Nephron (organoid): ENCODE measurements at regions not wholly inside any gene's neighbourhood (a gene's known extent, or its start where the extent isn't known, plus 50 kb on each side); places are given as distances from the start of the nearest gene placed in this dataset.
"Not testable (repeated sequence)": the region's sequence is repeated elsewhere in the genome, so short reads cannot be mapped to it uniquely, and the experiment has no call there.

Experiments used
- H3K27ac Mint-ChIP-seq, 3 experiments: 2 replicates each; pipeline ENCODE4 v1.8.0; 2020; ENCODE audit warnings: mixed read lengths in 3 of 3, mild to moderate bottlenecking in 2 of 3, moderate library complexity in 1 of 3
- H3K27me3 Mint-ChIP-seq: 2 replicates; pipeline ENCODE4 v1.8.0; 2021; ENCODE audit warnings: low read depth, mild to moderate bottlenecking, moderate library complexity, mixed read lengths
- H3K36me3 Mint-ChIP-seq: 2 replicates; pipeline ENCODE4 v1.8.0; 2020; ENCODE audit warnings: low read depth, mixed read lengths
- H3K4me1 Mint-ChIP-seq: 2 replicates; pipeline ENCODE4 v1.8.0; 2020; ENCODE audit warnings: mixed read lengths
- H3K4me3 Mint-ChIP-seq, 3 experiments: 2 replicates each; pipeline ENCODE4 v1.8.0; 2020; ENCODE audit warnings: mild to moderate bottlenecking in 3 of 3, mixed read lengths in 3 of 3, moderate library complexity in 2 of 3
- H3K9me3 Mint-ChIP-seq: 2 replicates; pipeline ENCODE4 v1.8.0; 2020; ENCODE audit warnings: mixed read lengths
- TF ChIP-seq, protein P1 (sequence below), 3 experiments: fragments of 200-600 bp; sonication (generic); IDR thresholded peaks; one replicate each; pipeline ENCODE4 v1.5.0; 2021; ENCODE audit warnings: antibody characterized with exemption in 3 of 3; ENCODE audit not compliant: unreplicated experiment in 3 of 3

DNA sequence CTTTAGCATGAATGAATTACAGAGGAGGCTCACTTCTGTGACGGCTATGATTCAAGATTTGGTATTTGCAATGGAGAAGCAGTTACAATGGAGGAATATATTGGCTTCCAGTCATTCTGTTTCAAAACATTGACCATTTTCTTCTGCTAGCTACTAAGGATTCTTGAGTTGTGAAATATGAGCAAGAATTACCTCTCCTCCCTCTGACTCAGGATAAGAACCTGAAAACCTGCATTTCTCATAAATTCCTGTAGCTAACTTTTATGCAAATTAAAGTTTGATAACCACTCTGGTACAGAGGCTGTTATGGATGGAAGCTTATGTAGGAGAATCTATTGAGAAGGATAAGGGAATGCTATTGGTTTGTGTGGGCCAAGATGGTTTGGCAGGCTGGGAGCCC is 84.1 kb upstream of the MYRIP start:
- Mint-ChIP-seq H3K27me3 (peaks cover 11% of the 10 kb centered on the region), H3K4me3 (no peak overlapping the region), H3K4me1 (no peaks in the 10 kb centered on the region), H3K27ac (no peak overlapping the region), H3K9me3 (no peaks in the 10 kb centered on the region), H3K36me3 (no peaks in the 10 kb centered on the region)
- TF ChIP-seq, protein P1, sequence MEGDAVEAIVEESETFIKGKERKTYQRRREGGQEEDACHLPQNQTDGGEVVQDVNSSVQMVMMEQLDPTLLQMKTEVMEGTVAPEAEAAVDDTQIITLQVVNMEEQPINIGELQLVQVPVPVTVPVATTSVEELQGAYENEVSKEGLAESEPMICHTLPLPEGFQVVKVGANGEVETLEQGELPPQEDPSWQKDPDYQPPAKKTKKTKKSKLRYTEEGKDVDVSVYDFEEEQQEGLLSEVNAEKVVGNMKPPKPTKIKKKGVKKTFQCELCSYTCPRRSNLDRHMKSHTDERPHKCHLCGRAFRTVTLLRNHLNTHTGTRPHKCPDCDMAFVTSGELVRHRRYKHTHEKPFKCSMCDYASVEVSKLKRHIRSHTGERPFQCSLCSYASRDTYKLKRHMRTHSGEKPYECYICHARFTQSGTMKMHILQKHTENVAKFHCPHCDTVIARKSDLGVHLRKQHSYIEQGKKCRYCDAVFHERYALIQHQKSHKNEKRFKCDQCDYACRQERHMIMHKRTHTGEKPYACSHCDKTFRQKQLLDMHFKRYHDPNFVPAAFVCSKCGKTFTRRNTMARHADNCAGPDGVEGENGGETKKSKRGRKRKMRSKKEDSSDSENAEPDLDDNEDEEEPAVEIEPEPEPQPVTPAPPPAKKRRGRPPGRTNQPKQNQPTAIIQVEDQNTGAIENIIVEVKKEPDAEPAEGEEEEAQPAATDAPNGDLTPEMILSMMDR (IDR thresholded peaks at IDR 0.05; ENCODE audit: unreplicated experiment in 3 of 3) = no peak

DNA sequence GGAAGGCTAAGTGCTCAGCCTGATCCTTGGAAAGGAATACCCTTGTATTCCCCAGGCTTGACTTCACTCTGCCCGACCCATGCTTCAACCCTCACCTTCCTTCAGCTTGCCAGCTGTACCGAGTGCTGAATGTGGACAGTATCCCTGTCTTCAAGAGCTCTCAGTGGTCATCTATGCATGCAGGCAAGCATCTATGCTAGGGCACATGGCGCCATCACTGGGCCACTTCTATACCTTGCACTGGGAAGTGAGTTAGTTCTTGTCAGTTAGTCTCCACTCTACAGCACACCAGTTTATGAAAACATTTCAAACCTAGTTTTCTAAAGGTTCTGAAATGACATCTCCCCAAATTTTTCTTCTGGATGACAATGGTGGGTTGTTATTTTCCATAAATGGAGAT is 82.0 kb upstream of the MYRIP start:
- H3K36me3 Mint-ChIP-seq = no peaks in the 10 kb centered on the region
- H3K9me3 Mint-ChIP-seq = no peaks in the 10 kb centered on the region
- peaks cover 8% of the 10 kb centered on the region for H3K27me3 Mint-ChIP-seq
- no peak overlapping the region for H3K27ac Mint-ChIP-seq
- H3K4me3 Mint-ChIP-seq = no peak overlapping the region
- no peaks in the 10 kb centered on the region for H3K4me1 Mint-ChIP-seq
- TF ChIP-seq, protein P1 (IDR thresholded peaks at IDR 0.05; ENCODE audit: unreplicated experiment in 3 of 3) = no peak

- H3K4me3 Mint-ChIP-seq = no peak overlapping the region
- H3K27ac Mint-ChIP-seq = no peak overlapping the region
- no peaks in the 10 kb centered on the region for H3K27me3 Mint-ChIP-seq
- H3K36me3 Mint-ChIP-seq = no peaks in the 10 kb centered on the region
- no peaks in the 10 kb centered on the region for H3K4me1 Mint-ChIP-seq
- no peaks in the 10 kb centered on the region for H3K9me3 Mint-ChIP-seq
- TF ChIP-seq, protein P1 (IDR thresholded peaks at IDR 0.05; ENCODE audit: unreplicated experiment in 3 of 3) = no peak
These were observed 75.6 kb upstream of the MYRIP start for GRCh38 chr3:39733804-39734203.

DNA sequence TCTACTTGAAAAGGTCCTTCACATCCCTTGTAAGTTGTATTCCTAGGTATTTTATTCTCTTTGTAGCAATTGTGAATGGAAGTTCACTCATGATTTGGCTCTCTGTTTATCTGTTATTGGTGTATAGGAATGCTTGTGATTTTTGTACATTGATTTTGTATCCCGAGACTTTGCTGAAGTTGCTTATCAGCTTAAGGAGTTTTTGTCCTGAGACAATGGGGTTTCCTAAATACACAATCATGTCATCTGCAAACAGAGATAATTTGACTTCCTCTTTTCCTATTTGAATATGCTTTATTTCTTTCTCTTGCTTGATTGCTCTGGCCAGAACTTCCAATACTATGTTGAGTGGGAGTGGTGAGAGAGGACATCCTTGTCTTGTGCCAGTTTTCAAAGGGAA is 69.8 kb upstream of the MYRIP start:
- H3K4me3 Mint-ChIP-seq, H3K4me1 Mint-ChIP-seq, H3K27me3 Mint-ChIP-seq, H3K27ac Mint-ChIP-seq, H3K36me3 Mint-ChIP-seq: not testable (repeated sequence)
- H3K9me3 Mint-ChIP-seq = peaks cover 16% of the 10 kb centered on the region

DNA sequence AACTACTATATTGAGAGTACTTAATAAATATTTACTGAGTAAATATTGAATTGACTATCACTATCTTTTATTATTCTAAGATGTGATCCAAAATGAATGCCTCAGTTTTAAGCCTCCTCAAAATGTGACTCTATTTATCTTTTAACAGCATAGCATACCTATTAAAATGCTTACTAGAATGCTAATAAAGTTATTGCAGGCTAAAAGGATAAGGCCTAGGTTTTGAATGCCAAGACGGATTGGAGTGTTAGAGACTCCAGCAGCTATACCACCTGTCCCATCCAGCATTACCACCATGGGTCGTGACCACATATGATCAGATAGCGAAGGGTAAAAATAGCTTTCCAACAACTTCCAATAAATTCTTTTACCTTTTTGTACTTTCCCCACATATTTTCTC is 64.7 kb upstream of the MYRIP start:
- H3K36me3 Mint-ChIP-seq = no peaks in the 10 kb centered on the region
- no peak overlapping the region for H3K27ac Mint-ChIP-seq
- peaks cover 16% of the 10 kb centered on the region for H3K9me3 Mint-ChIP-seq
- no peaks in the 10 kb centered on the region for H3K4me1 Mint-ChIP-seq
- TF ChIP-seq, protein P1 (IDR thresholded peaks at IDR 0.05; ENCODE audit: unreplicated experiment in 3 of 3) = no peak
- H3K27me3 Mint-ChIP-seq = no peaks in the 10 kb centered on the region
- no peak overlapping the region for H3K4me3 Mint-ChIP-seq

GRCh38 chr3:39748002-39748401 is 61.4 kb upstream of the MYRIP start:
- no peaks in the 10 kb centered on the region for H3K9me3 Mint-ChIP-seq
- no peaks in the 10 kb centered on the region for H3K36me3 Mint-ChIP-seq
- no peaks in the 10 kb centered on the region for H3K27me3 Mint-ChIP-seq
- H3K4me3 Mint-ChIP-seq = no peak overlapping the region
- no peaks in the 10 kb centered on the region for H3K4me1 Mint-ChIP-seq
- TF ChIP-seq, protein P1 (IDR thresholded peaks at IDR 0.05; ENCODE audit: unreplicated experiment in 3 of 3) = no peak
- H3K27ac Mint-ChIP-seq = no peak overlapping the region
